ENCODE measurements at regions not wholly inside any gene's neighbourhood (a gene's known extent, or its start where the extent isn't known, plus 50 kb on each side); places are given as distances from the start of the nearest gene placed in this dataset.
"Not testable (repeated sequence)": the region's sequence is repeated elsewhere in the genome, so short reads cannot be mapped to it uniquely, and the experiment has no call there.

GRCh38 chr5:71771191-71771590 lies 52.1 kb downstream of the CARTPT start:
- no peak for DNase-seq

GRCh38 chr5:71778678-71779276 lies 59.7 kb downstream of the CARTPT start:
- no peak for DNase-seq

- no peak for DNase-seq
These were observed 61.5 kb downstream of the CARTPT start for GRCh38 chr5:71780597-71780996.

GRCh38 chr5:71782393-71782770 lies 63.3 kb downstream of the CARTPT start:
- DNase-seq = no peak

- peak; percentile 77 for DNase-seq
These were observed 64.0 kb downstream of the CARTPT start for GRCh38 chr5:71782771-71783770.

- no peak for DNase-seq
These were observed 64.8 kb downstream of the CARTPT start for GRCh38 chr5:71783891-71784290.

- DNase-seq = no peak
These were observed 67.4 kb downstream of the CARTPT start for GRCh38 chr5:71786337-71787055.

GRCh38 chr5:71788794-71789193 lies 69.7 kb downstream of the CARTPT start:
- DNase-seq = no peak

- no peak for DNase-seq
These were observed 70.7 kb downstream of the CARTPT start for GRCh38 chr5:71789746-71790145.

GRCh38 chr5:71790433-71790832 lies 71.4 kb downstream of the CARTPT start:
- no peak for DNase-seq

- not testable (repeated sequence) for DNase-seq
These were observed 73.0 kb downstream of the CARTPT start for GRCh38 chr5:71792041-71792440.

- no peak for DNase-seq
These were observed 75.1 kb downstream of the CARTPT start for GRCh38 chr5:71794061-71794695.

- no peak for DNase-seq
These were observed 83.6 kb downstream of the CARTPT start for GRCh38 chr5:71802673-71803072.

GRCh38 chr5:71806711-71807110 lies 87.6 kb downstream of the CARTPT start:
- no peak for DNase-seq

GRCh38 chr5:71807909-71808308 lies 88.8 kb downstream of the CARTPT start:
- DNase-seq = no peak

GRCh38 chr5:71809446-71809845 lies 90.4 kb downstream of the CARTPT start:
- no peak for DNase-seq

GRCh38 chr5:71810023-71810422 lies 90.9 kb downstream of the CARTPT start:
- no peak for DNase-seq

GRCh38 chr5:71810471-71811195 lies 91.6 kb downstream of the CARTPT start:
- no peak for DNase-seq

GRCh38 chr5:71811779-71812178 lies 92.7 kb downstream of the CARTPT start:
- no peak for DNase-seq

- no peak for DNase-seq
These were observed 97.2 kb downstream of the CARTPT start for GRCh38 chr5:71816307-71816706.

- no peak for DNase-seq
These were observed 98.8 kb downstream of the CARTPT start for GRCh38 chr5:71817891-71818290.

GRCh38 chr5:71821029-71821428 lies 102.0 kb downstream of the CARTPT start:
- DNase-seq = no peak
